Hepatocyte (in vitro differentiated cells): ENCODE measurements at regions not wholly inside any gene's neighbourhood (a gene's known extent, or its start where the extent isn't known, plus 50 kb on each side); places are given as distances from the start of the nearest gene placed in this dataset.

ENCODE experiments used
- EZH2 ChIP-seq: fragments of 200-600 bp; sonication (generic); IDR thresholded peaks from 2 replicates; pipeline ENCODE4 v1.6.1; 2016; ENCODE audit warnings: antibody characterized with exemption, mild to moderate bottlenecking, borderline replicate concordance
- EZH2phosphoT487 ChIP-seq: fragments of 200-600 bp; sonication (generic); IDR thresholded peaks from one replicate; pipeline ENCODE4 v1.6.1; 2018; ENCODE audit warnings: antibody characterized with exemption, mild to moderate bottlenecking, low read depth, moderate library complexity; ENCODE audit not compliant: unreplicated experiment, severe bottlenecking
- TF ChIP-seq, protein P1 (sequence below): fragments of 200-600 bp; sonication (generic); IDR thresholded peaks from 2 replicates; pipeline ENCODE4 v1.5.1; 2016; ENCODE audit warnings: antibody characterized with exemption, mild to moderate bottlenecking; ENCODE audit not compliant: poor library complexity

DNA sequence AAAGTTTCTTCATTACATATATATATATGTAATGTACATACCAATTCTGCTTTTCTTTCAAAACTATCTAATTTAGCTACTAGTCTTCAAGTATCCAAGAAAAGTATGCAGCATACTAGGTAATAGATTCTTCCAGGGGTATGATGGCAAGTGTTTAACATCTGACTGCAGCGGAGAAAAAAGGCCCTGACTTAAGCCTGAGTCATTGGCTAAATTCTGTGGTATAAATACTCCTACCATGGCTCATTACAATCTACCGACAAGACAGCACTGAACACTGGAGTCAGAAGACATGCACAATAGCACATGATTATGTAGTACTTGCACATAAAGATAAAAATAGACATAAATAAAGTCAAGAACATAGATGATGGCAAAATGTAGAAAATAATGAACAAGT is 439.9 kb downstream of the BRINP1 start:
- TF ChIP-seq, protein P1, sequence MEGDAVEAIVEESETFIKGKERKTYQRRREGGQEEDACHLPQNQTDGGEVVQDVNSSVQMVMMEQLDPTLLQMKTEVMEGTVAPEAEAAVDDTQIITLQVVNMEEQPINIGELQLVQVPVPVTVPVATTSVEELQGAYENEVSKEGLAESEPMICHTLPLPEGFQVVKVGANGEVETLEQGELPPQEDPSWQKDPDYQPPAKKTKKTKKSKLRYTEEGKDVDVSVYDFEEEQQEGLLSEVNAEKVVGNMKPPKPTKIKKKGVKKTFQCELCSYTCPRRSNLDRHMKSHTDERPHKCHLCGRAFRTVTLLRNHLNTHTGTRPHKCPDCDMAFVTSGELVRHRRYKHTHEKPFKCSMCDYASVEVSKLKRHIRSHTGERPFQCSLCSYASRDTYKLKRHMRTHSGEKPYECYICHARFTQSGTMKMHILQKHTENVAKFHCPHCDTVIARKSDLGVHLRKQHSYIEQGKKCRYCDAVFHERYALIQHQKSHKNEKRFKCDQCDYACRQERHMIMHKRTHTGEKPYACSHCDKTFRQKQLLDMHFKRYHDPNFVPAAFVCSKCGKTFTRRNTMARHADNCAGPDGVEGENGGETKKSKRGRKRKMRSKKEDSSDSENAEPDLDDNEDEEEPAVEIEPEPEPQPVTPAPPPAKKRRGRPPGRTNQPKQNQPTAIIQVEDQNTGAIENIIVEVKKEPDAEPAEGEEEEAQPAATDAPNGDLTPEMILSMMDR: no peak
- TF ChIP-seq EZH2 (no peak), EZH2phosphoT487 (no peak)
